Cerebellar nuclear complex (tissue), 1 donor: ENCODE measurements at regions not wholly inside any gene's neighbourhood (a gene's known extent, or its start where the extent isn't known, plus 50 kb on each side); places are given as distances from the start of the nearest gene placed in this dataset.
"Not testable (repeated sequence)": the region's sequence is repeated elsewhere in the genome, so short reads cannot be mapped to it uniquely, and the experiment has no call there.

Experiments used
- DNase-seq, 2 experiments: peaks; one replicate each; lab custom pipeline; 2025; lab: John Stamatoyannopoulos, UW

- no peak for DNase-seq
These were observed 160.8 kb upstream of the APP start for GRCh38 chr21:26331205-26331980.

- no peak for DNase-seq
These were observed 150.0 kb upstream of the APP start for GRCh38 chr21:26320596-26320995.

- DNase-seq = no peak
These were observed 137.1 kb upstream of the APP start for GRCh38 chr21:26307640-26308039.

- no peak for DNase-seq
These were observed 127.3 kb upstream of the APP start for GRCh38 chr21:26297851-26298250.

- DNase-seq = no peak
These were observed 122.8 kb upstream of the APP start for GRCh38 chr21:26293141-26293946.

GRCh38 chr21:26288026-26288425 is 117.5 kb upstream of the APP start:
- DNase-seq = no peak

GRCh38 chr21:26284531-26284930 is 114.0 kb upstream of the APP start:
- DNase-seq = no peak

GRCh38 chr21:26282058-26282457 is 111.5 kb upstream of the APP start:
- no peak for DNase-seq

GRCh38 chr21:26281506-26281905 is 110.9 kb upstream of the APP start:
- DNase-seq = no peak

GRCh38 chr21:26280775-26281174 is 110.2 kb upstream of the APP start:
- DNase-seq = no peak

GRCh38 chr21:26280148-26280547 is 109.6 kb upstream of the APP start:
- DNase-seq = no peak

GRCh38 chr21:26275801-26276200 is 105.2 kb upstream of the APP start:
- no peak for DNase-seq

GRCh38 chr21:26273686-26274313 is 103.2 kb upstream of the APP start:
- no peak for DNase-seq

- DNase-seq = no peak
These were observed 96.8 kb upstream of the APP start for GRCh38 chr21:26267389-26267788.

- DNase-seq = no peak
These were observed 75.5 kb upstream of the APP start for GRCh38 chr21:26246073-26246472.

GRCh38 chr21:26245428-26245827 is 74.9 kb upstream of the APP start:
- no peak for DNase-seq

GRCh38 chr21:26238646-26239045 is 68.1 kb upstream of the APP start:
- no peak for DNase-seq

GRCh38 chr21:26236281-26236680 is 65.7 kb upstream of the APP start:
- DNase-seq = no peak

- not testable (repeated sequence) for DNase-seq
These were observed 62.7 kb upstream of the APP start for GRCh38 chr21:26233297-26233696.

- not testable (repeated sequence) for DNase-seq
These were observed 61.9 kb upstream of the APP start for GRCh38 chr21:26232491-26232890.

- DNase-seq = no peak
These were observed 56.6 kb upstream of the APP start for GRCh38 chr21:26227130-26227529.

- no peak for DNase-seq
These were observed 56.2 kb upstream of the APP start for GRCh38 chr21:26226724-26227123.

- no peak for DNase-seq
These were observed 54.5 kb upstream of the APP start for GRCh38 chr21:26225046-26225445.
